ENCODE measurements at regions not wholly inside any gene's neighbourhood (a gene's known extent, or its start where the extent isn't known, plus 50 kb on each side); places are given as distances from the start of the nearest gene placed in this dataset.

DNA sequence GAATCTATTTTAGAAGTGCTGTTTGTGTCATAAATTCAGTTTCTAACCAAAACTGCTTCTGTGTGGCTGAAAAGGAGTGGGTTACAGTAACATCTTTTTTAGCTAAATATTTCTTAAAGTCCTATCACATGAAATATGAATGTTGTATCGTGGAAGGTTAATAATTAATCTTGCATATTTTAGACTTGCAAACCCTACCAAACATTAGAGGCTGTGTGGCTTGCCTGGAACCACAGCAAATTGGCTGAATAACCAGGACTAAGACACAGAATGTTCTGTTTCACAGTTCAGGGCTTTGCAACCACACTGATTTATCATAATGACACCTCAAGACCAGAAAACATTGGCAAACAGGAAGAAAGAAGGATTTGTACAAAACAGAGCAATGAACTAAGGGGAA is 208.9 kb upstream of the CNTNAP5 start:
- TF ChIP-seq, protein P1, sequence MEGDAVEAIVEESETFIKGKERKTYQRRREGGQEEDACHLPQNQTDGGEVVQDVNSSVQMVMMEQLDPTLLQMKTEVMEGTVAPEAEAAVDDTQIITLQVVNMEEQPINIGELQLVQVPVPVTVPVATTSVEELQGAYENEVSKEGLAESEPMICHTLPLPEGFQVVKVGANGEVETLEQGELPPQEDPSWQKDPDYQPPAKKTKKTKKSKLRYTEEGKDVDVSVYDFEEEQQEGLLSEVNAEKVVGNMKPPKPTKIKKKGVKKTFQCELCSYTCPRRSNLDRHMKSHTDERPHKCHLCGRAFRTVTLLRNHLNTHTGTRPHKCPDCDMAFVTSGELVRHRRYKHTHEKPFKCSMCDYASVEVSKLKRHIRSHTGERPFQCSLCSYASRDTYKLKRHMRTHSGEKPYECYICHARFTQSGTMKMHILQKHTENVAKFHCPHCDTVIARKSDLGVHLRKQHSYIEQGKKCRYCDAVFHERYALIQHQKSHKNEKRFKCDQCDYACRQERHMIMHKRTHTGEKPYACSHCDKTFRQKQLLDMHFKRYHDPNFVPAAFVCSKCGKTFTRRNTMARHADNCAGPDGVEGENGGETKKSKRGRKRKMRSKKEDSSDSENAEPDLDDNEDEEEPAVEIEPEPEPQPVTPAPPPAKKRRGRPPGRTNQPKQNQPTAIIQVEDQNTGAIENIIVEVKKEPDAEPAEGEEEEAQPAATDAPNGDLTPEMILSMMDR (conservative IDR thresholded peaks at IDR 0.05) = no peak
- TF ChIP-seq EZH2 (IDR thresholded peaks at IDR 0.05; ENCODE audit: low read depth) = no peak

Data from PC-9 (cell line).